Ishikawa (cell line): ENCODE measurements at regions not wholly inside any gene's neighbourhood (a gene's known extent, or its start where the extent isn't known, plus 50 kb on each side); places are given as distances from the start of the nearest gene placed in this dataset.

Experiments
- CEBPB ChIP-seq: IDR thresholded peaks from 2 replicates; pipeline ENCODE4 v1.6.1; 2012
- CREB1 ChIP-seq: IDR thresholded peaks from 2 replicates; pipeline ENCODE4 v1.6.1; 2012; ENCODE audit warnings: low read depth
- NFIC ChIP-seq: IDR thresholded peaks from 2 replicates; pipeline ENCODE4 v1.6.1; 2012
- RAD21 ChIP-seq: IDR thresholded peaks from 2 replicates; pipeline ENCODE4 v1.6.1; 2012; ENCODE audit warnings: low read depth
- TAF1 ChIP-seq: IDR thresholded peaks from 2 replicates; pipeline ENCODE4 v1.6.1; 2012; ENCODE audit warnings: low read depth, mild to moderate bottlenecking
- USF1 ChIP-seq: IDR thresholded peaks from 2 replicates; pipeline ENCODE4 v1.6.1; 2012
- YY1 ChIP-seq: IDR thresholded peaks from 2 replicates; pipeline ENCODE4 v1.6.1; 2012; ENCODE audit warnings: low read depth
- TF ChIP-seq, protein P1 (sequence below): IDR thresholded peaks from 2 replicates; pipeline ENCODE4 v1.6.1; 2012; ENCODE audit warnings: low read depth, mild to moderate bottlenecking

DNA sequence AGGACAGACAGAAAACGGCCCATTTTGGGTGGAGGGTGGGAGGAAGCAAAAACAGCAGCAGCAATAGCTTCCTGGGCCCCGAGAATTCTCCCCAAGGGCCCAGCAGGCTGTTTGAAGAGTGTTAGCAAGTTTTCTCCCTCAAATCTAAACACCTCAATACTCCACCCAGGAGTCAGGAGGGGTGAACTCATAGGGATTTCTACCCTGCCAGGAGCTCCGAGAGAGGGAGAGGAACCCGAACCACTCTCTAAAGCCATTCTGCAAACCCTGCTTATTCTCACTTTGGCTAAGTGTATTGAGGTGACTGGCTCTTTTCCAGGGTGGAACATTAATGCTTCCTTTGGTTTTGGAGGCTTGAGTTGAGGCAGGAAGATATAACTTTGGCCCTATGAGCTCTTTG lies 55.6 kb upstream of the PPM1J start:
- TF ChIP-seq, protein P1, sequence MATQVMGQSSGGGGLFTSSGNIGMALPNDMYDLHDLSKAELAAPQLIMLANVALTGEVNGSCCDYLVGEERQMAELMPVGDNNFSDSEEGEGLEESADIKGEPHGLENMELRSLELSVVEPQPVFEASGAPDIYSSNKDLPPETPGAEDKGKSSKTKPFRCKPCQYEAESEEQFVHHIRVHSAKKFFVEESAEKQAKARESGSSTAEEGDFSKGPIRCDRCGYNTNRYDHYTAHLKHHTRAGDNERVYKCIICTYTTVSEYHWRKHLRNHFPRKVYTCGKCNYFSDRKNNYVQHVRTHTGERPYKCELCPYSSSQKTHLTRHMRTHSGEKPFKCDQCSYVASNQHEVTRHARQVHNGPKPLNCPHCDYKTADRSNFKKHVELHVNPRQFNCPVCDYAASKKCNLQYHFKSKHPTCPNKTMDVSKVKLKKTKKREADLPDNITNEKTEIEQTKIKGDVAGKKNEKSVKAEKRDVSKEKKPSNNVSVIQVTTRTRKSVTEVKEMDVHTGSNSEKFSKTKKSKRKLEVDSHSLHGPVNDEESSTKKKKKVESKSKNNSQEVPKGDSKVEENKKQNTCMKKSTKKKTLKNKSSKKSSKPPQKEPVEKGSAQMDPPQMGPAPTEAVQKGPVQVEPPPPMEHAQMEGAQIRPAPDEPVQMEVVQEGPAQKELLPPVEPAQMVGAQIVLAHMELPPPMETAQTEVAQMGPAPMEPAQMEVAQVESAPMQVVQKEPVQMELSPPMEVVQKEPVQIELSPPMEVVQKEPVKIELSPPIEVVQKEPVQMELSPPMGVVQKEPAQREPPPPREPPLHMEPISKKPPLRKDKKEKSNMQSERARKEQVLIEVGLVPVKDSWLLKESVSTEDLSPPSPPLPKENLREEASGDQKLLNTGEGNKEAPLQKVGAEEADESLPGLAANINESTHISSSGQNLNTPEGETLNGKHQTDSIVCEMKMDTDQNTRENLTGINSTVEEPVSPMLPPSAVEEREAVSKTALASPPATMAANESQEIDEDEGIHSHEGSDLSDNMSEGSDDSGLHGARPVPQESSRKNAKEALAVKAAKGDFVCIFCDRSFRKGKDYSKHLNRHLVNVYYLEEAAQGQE, result no peak
- TF ChIP-seq USF1, result no peak
- TF ChIP-seq NFIC, result no peak
- TF ChIP-seq YY1, result no peak
- no peak for TF ChIP-seq CEBPB
- TF ChIP-seq TAF1, result no peak
- no peak for TF ChIP-seq RAD21
- TF ChIP-seq CREB1, result no peak
